GM19025 (cell line): ENCODE measurements at regions not wholly inside any gene's neighbourhood (a gene's known extent, or its start where the extent isn't known, plus 50 kb on each side); places are given as distances from the start of the nearest gene placed in this dataset.

Experiments
- ATAC-seq: cut with Tn5 transposase; IDR thresholded peaks from one replicate; pipeline ENCODE4 v1.9.1; 2021; ENCODE audit warnings: mild to moderate bottlenecking, low read depth, moderate library complexity; ENCODE audit not compliant: unreplicated experiment

DNA sequence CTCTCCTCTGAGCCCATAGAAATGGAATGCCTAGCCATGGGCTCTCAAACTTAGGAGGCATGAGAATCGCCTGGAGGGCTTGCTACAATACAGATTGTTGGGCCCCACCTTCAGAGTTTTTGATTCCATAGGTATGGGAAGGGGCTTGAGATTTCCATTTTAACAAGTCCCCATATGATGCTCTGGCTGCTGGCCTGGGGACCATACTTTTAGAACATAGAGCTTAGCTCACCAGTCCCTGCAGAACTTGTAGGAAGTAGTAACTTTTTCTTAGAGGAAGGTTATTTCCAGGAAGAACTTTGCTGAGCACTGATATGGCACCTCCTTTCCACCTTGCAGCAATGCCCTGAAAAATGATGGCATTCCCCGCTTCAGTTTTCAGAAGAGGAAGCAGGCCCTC, 177.0 kb upstream of the ZMIZ1 start:
- no peak for ATAC-seq

DNA sequence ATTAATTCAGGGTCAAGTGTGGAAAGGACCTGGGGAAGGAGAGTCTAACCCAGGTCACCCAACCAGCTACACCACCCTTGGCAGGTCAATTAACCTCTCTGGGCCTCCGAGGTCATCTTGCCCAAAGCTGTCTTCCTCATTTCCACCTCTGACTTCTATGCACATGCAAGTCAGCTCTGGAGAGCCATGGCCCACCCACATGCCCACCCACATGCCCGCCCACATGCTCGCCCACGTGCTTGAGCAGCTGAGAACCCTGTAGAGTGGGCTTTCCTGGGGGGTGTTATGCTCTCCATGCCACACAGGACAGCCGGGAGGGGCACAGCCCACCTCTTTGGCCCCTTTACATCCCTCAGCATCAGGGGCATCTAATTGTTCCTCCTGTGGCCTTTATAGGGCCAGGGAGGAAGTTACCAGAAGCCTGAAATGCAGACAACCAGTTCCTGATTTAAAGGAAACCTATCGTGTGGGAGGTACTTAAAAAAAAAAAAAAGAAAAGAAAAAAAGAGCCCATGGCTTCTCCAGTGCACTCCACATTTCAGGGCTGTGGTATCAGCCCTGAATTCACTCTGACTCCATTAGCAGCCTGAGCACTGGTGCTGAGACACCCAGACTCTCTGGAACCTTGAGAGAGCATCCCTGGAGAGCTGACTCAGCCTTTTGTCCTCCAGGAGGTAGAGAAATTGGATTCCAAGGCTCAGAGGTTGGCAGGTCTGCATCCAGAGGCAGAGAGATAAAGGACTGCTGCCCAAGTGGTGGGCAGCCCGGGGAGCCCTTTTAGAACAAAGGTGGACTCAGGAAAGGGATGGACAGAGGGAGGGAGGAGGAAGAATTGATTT, 176.2 kb upstream of the ZMIZ1 start:
- ATAC-seq: no peak

- no peak for ATAC-seq
Measured at GRCh38 chr10:78893217-78893616, 175.5 kb upstream of the ZMIZ1 start.

DNA sequence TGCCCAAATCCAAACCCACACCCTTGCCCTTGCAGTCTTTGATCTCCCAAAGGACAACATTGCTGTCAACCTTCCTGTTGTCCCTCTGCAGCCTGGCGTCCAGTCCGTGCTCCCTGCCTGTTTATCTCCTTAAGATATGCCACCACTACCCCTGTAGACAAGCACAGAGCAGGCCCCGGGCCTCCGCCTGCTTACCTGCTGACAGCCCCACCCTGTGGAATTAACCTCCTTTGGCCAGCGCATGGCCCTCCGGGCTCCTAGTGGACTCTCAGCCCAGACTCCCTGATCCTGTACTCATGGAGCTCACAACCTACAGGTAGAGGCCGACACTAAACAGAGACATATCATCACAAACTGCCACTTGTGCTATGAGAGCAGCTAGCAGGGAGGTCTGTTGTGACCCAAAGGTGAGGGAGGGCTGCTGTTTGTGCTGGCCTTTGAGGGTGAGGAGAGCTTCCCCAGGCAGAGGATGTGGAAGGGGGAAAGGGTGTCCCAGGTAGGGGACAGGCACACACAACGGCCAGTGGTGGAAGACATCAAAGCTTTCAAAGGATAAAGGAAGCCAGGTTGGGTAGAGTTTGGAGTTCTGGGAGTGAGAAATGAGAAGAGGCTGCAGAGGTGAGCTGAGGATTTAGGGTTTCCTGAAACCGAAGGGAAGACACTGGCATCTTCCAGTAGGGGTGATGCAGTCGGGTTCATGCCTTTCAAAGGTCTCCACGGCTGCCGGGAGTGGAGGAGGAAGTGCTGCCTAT, 174.5 kb upstream of the ZMIZ1 start:
- no peak for ATAC-seq

GRCh38 chr10:78894841-78895195, 173.9 kb upstream of the ZMIZ1 start:
- ATAC-seq: no peak

- ATAC-seq: no peak
Measured at GRCh38 chr10:78895469-78895868, 173.3 kb upstream of the ZMIZ1 start.

GRCh38 chr10:78896159-78896928, 172.4 kb upstream of the ZMIZ1 start:
- ATAC-seq: no peak

DNA sequence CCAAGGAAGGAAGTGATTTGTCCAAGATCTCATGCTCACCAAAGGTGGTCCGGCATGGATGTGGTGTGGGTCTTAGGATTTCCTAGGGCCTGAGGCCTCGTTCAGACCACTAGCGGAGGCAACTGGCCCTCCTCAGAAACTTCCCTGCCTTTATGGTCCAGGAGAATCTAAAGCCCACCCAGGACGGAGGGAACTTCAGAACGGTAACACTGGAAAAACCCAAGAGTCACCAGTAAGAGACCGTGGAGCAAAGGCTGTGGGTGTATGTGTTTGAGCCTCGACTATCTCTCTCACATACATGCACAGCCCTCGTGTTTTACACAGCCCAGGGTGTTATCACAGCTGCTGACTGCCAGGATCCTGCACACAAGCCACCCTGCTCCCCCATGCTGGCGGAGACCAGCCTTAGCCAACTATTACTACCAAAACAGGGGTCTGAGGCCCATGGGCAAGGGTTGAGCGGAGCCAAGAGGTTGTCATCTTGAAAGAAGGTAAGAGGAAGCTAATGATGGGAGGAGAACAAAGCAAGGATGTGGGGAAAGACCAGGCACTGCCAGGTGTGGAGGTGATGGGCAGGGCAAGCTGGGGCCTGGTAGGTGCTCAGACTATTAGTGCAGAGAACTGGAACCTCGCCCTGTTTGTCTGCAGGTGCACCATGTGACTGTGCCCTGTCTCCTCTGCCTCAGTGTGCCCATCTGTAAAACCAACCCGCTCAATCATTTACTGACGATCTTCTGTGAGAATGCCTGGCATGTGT, 170.2 kb upstream of the ZMIZ1 start:
- no peak for ATAC-seq

DNA sequence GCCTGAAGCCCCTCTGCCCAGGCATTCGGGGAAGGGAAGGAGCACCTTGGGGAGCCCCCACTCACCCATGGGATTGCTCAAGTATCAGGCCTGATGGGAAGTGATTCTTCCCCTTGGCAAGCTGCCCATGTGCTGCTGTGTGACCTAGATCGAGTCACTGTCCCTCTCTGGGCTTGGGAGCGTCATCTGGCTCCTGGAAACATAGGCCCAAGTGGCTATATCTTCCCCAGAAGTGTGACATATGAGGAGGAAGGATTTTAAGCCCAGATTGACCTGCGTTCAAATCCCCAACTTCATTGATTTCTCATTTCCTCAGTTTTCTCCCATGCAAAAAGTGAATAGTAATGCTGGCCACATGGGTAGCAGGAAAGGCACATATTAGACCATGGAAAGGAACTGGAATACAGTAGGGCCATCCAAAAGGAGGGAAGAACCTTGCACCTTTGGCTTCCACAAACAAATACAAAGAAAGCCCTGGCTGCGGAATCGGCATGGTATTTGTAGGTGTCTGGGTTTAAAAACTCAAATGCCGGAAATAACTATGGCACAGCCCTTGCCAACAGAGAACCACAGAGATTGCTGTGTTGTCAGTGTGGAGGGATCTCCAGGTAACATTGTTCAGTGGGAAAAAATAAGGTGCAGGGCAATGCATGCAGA, 169.5 kb upstream of the ZMIZ1 start:
- no peak for ATAC-seq

- ATAC-seq: no peak
Measured at GRCh38 chr10:78899996-78900714, 168.6 kb upstream of the ZMIZ1 start.

DNA sequence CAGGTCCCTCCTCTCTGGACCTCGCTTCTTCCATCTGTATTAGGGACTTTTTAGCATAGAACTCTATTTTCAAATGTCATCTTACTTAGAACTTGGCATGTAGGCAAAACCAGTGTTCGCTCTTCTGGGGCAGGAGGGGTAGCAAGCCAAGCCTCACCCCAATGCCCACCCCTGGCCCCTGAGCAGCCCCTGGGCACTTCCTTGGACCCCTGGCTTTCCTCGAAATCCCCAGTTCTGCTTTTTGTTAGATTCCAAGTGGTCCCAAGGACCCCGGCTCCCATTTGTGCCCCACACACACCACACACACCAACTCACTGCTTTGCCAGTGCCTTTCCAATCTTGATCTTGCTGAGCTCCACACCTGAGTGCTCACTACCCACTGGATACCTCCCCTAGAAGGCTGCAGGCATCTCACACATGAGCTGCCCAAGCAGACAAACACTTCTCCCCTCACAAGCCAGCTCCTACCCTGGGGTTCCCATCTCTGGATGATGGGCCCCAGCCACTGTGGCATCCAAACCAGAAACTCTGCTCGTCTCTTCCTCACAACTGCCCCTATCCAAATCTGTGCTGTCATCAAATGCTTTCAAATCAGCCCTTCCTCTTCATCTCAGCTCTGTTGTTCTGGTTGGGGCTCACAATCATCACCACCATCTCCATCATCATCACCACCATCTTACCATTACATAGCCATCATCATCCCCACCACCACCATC, 167.9 kb upstream of the ZMIZ1 start:
- ATAC-seq: no peak

DNA sequence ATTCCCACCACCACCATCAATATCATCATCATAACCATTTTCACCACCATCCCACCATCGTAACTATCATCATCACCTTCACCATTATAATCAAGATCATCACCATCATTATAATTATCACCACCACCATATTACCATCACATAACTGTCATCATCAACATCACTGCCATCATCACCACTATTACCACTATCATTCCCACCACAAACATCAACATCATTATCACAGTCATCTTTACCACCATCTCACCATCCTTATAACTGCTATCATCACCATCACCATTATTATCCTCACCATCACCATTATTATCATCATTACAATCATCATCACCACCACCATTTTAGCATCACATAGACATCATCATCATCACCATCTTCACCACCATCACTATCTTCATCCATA, 167.1 kb upstream of the ZMIZ1 start:
- no peak for ATAC-seq

GRCh38 chr10:78902815-78903214, 166.0 kb upstream of the ZMIZ1 start:
- ATAC-seq: no peak

DNA sequence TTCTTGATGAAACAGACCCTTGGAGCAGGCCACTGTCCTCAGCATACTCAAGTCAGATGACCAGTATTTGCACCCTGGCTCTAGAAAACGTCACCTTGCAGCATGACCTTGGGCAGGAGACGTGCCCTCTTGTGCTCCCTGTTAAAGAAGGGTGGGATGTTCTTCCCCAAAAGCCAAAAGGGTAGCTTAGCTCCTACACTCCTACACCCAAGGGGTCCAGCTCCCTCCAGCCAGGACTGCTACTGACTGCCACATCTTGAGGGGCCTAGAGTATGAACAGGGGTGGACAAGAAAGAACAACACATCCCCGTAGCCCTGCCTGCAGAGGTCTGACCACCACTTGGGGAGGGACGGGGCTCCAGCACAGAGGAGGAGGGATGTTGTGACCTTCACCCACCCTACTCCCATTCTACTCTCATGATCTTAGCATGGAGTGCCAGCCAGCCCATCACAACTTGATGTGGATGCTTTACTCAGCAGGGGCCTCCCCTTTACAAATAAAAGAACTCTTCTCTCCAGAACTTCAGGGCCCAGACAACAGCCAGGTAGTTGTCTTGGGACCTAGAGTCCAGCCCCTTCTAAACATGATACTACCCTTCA, 165.3 kb upstream of the ZMIZ1 start:
- no peak for ATAC-seq

DNA sequence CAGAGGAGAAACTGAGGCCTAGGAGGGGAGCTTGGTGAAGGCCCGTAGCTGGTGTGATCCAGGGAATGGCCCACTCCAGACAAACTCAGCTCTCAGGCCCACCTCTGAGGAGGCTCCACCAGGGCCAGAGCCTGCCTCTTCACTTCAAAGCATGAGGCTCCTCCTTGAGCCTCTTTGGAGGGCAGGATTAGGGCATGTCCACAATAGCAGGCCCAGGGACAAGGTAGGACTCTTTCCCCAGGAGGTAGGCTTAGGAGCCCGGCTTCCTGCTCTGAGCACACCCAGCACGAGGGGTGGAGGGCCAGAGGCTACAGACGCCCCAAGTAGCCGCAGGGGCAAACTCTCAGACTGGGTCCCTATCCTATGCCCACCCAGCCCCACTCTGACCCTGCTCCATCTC, 164.6 kb upstream of the ZMIZ1 start:
- ATAC-seq: no peak

DNA sequence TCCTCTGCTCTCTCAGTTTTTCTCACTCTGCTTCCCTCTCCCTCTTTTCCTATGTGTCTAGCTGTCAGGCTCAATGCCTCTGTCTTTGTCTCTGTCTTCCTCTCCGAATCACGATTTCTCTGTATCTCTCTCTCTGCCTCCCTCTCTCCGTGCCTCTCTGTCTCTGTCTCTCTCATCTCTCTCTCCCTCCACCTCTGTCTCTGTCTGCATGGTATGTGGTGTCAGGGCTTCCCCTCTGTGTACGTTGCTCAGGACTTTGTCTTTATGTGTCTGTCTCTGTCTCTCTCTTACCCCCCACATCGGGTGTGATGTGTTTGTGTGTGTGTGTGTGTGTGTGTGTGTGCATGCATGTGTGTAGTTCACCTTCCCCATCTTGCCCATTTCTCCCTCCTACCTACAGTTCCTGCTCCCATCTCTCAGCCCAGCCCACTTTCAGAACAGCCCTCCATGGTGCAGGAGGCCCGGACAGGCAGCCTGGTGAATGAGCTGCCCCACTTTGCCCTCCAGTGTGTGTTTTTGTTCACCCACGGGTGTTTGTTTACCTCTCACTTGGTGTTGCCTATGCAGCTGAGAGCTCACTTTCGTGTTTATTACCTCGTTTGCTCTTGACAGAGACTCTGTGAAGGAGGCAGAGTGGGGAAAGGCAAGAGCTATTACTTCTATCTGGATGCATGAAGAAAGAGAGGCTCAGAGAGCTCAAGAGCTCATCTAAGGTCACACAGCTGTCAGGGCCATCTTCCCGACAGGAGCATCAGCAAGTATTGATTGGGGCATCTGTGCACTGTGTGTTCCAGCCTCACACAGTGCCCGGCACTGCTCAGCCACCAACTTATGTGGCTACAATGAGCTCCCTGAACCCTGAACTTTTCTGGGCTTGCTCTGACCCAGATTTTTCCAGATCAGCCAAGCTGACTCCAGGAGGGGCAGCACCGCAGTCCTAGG, 163.5 kb upstream of the ZMIZ1 start:
- no peak for ATAC-seq

- no peak for ATAC-seq
Measured at GRCh38 chr10:78905957-78906308, 162.8 kb upstream of the ZMIZ1 start.
